ENCODE measurements at regions not wholly inside any gene's neighbourhood (a gene's known extent, or its start where the extent isn't known, plus 50 kb on each side); places are given as distances from the start of the nearest gene placed in this dataset.

GRCh38 chr18:65567372-65567771 is 183.4 kb upstream of the CDH7 start:
- no peak for TF ChIP-seq SNAI2 (CRISPR knock-in tag; IDR thresholded peaks at IDR 0.05)
- TF ChIP-seq TSHZ2 (CRISPR knock-in tag; IDR thresholded peaks at IDR 0.05) = no peak
- TF ChIP-seq POU6F1 (CRISPR knock-in tag; IDR thresholded peaks at IDR 0.05; ENCODE audit: borderline replicate concordance, low read depth) = no peak
- no peak for TF ChIP-seq CREB5 (CRISPR knock-in tag; IDR thresholded peaks at IDR 0.05; ENCODE audit: low read depth)
